Endothelial cell of umbilical vein (primary cell): ENCODE measurements at regions not wholly inside any gene's neighbourhood (a gene's known extent, or its start where the extent isn't known, plus 50 kb on each side); places are given as distances from the start of the nearest gene placed in this dataset.

Experiments
- BruUV-seq: library from RNA; stranded (reverse); fragments of 400-500 nt; replicated peaks from 2 replicates; lab custom pipeline; 2021; lab: Mats Ljungman, UMichigan
- CTCF ChIA-PET: fragments of 300-600, 350-600 bp; sonication (Branson Sonifier 250); formaldehyde crosslinking; loops from one replicate; lab custom pipeline; 2021; ENCODE audit warnings: antibody characterized with exemption, inconsistent platforms; lab: Charles Lee
- POLR2A ChIA-PET: fragments of 300-600, 350-600 bp; sonication (Branson Sonifier 250); formaldehyde crosslinking; loops from one replicate; lab custom pipeline; 2021; ENCODE audit warnings: antibody characterized with exemption, inconsistent platforms; lab: Charles Lee
- DNase-seq: peaks from one replicate; pipeline ENCODE4 v3.0.0-alpha.2; 2011; ENCODE audit warnings: low read depth, low spot score
- FAIRE-seq: peaks from 2 replicates; lab custom pipeline; 2011; peaks lifted over from hg19 to GRCh38; lab: Jason Lieb, UNC
- H2AFZ ChIP-seq: 2 replicates; pipeline ENCODE4 v1.6.0; 2012; ENCODE audit warnings: low read depth, low read length, control low read depth, inconsistent platforms
- H3K27ac ChIP-seq: 2 replicates; pipeline ENCODE4 v1.5.1; 2011; ENCODE audit warnings: low read depth, mild to moderate bottlenecking, control low read depth, low read length, moderate library complexity; ENCODE audit not compliant: insufficient read depth
- H3K27me3 ChIP-seq, 2 experiments: 2 replicates each; pipeline versions ENCODE4 v1.6.0 to v1.6.1; 2011; ENCODE audit warnings: low read length in 2 of 2, mixed read lengths in 1 of 2; ENCODE audit not compliant: control insufficient read depth in 2 of 2, insufficient read depth in 2 of 2
- H3K36me3 ChIP-seq, 2 experiments: 2 replicates in 1 of 2; 3 replicates in 1 of 2; pipeline ENCODE4 v1.5.1; 2011; ENCODE audit warnings: low read length in 2 of 2, mild to moderate bottlenecking in 1 of 2, moderate library complexity in 1 of 2; ENCODE audit not compliant: control insufficient read depth in 2 of 2, insufficient read depth in 2 of 2; ENCODE audit errors: extremely low read depth in 1 of 2
- H3K4me1 ChIP-seq: 3 replicates; pipeline ENCODE4 v1.5.1; 2011; ENCODE audit warnings: mild to moderate bottlenecking, low read length; ENCODE audit not compliant: control insufficient read depth, insufficient read depth; ENCODE audit errors: extremely low read depth
- H3K4me2 ChIP-seq: 2 replicates; pipeline ENCODE4 v1.6.1; 2011; ENCODE audit warnings: low read length, control low read depth, mixed read lengths; ENCODE audit not compliant: insufficient read depth
- H3K4me3 ChIP-seq, 3 experiments: fragments of 200-600 bp in 1 of 3; sonication (generic), shearing (Covaris generic) in 1 of 3; replicated peaks in 1 of 3; 2 replicates each; pipeline ENCODE4 v1.5.1; 2011 to 2016; ENCODE audit warnings: control low read depth in 3 of 3, low read length in 3 of 3, mild to moderate bottlenecking in 2 of 3, inconsistent platforms in 1 of 3, low read depth in 1 of 3, moderate library complexity in 1 of 3; ENCODE audit not compliant: insufficient read depth in 1 of 3
- H3K79me2 ChIP-seq: 2 replicates; pipeline ENCODE4 v1.6.0; 2012; ENCODE audit warnings: low read length, inconsistent platforms; ENCODE audit not compliant: control insufficient read depth, insufficient read depth
- H3K9ac ChIP-seq: replicated peaks from 2 replicates; pipeline ENCODE3; 2011; ENCODE audit warnings: low read length, control low read depth; ENCODE audit not compliant: insufficient read depth; ENCODE audit errors: extremely low read depth
- H3K9me1 ChIP-seq: replicated peaks from 3 replicates; pipeline ENCODE4 v1.6.0; 2011; ENCODE audit warnings: mild to moderate bottlenecking, low read length; ENCODE audit not compliant: control insufficient read depth, insufficient read depth; ENCODE audit errors: extremely low read depth
- H3K9me3 ChIP-seq: replicated peaks from 2 replicates; pipeline ENCODE4 v1.5.1; 2012; ENCODE audit warnings: low read length, inconsistent platforms; ENCODE audit not compliant: control insufficient read depth, insufficient read depth
- H4K20me1 ChIP-seq: replicated peaks from 2 replicates; pipeline ENCODE3; 2011; ENCODE audit warnings: mild to moderate bottlenecking, low read length; ENCODE audit not compliant: control insufficient read depth, insufficient read depth; ENCODE audit errors: extremely low read depth
- EZH2 ChIP-seq: IDR thresholded peaks from 2 replicates; pipeline ENCODE4 v1.6.1; 2012; ENCODE audit warnings: borderline replicate concordance, low read depth, mild to moderate bottlenecking, moderate library complexity, low read length, inconsistent platforms; ENCODE audit not compliant: severe bottlenecking
- FOS ChIP-seq: IDR thresholded peaks from 2 replicates; pipeline ENCODE4 v1.6.1; 2011; ENCODE audit warnings: mild to moderate bottlenecking, low read length, moderate library complexity, borderline replicate concordance; ENCODE audit not compliant: insufficient read depth
- GATA2 ChIP-seq: IDR thresholded peaks from 2 replicates; pipeline ENCODE4 v1.7.0; 2011; ENCODE audit warnings: low read depth, mild to moderate bottlenecking, moderate library complexity, mixed read lengths, low read length; ENCODE audit not compliant: insufficient read length, insufficient read depth
- JUN ChIP-seq: IDR thresholded peaks from 2 replicates; pipeline ENCODE4 v1.6.1; 2011; ENCODE audit warnings: borderline replicate concordance, low read depth; ENCODE audit not compliant: insufficient read length, insufficient read depth
- MYC ChIP-seq: IDR thresholded peaks from one replicate; pipeline ENCODE4 v1.6.1; 2011; ENCODE audit warnings: mild to moderate bottlenecking, low read depth, low read length
- POLR2A ChIP-seq: IDR thresholded peaks from 2 replicates; pipeline ENCODE4 v1.6.1; 2012; ENCODE audit warnings: low read depth, mild to moderate bottlenecking, control low read depth, low read length
- POLR2AphosphoS5 ChIP-seq: IDR thresholded peaks from 2 replicates; pipeline ENCODE4 v1.6.1; 2012; ENCODE audit warnings: low read depth, mild to moderate bottlenecking, control low read depth, low read length, moderate library complexity; ENCODE audit not compliant: insufficient read depth
- dilution Hi-C: fragments of 300-500 bp; cut with MboI; formaldehyde crosslinking; loops from one replicate; pipeline ENCODE4 v1.15.0; 2019; ENCODE audit warnings: low sequenced_read_pairs; ENCODE audit not compliant: extremely low pct_ligation_motif_present
- intact Hi-C: fragments of 100-400 bp; cut with micrococcal nuclease; formaldehyde crosslinking; loops from one replicate; pipeline ENCODE4 v1.10.0; 2022
- TF ChIP-seq, protein P1 (sequence below), 2 donors: IDR thresholded peaks; 1 replicate in 1 of 2; 2 replicates in 1 of 2; pipeline ENCODE4 v1.5.1; 2011; ENCODE audit warnings: low read length in 2 of 2, mild to moderate bottlenecking in 2 of 2, moderate library complexity in 2 of 2, control low read depth in 1 of 2, inconsistent platforms in 1 of 2, low read depth in 1 of 2; ENCODE audit not compliant: insufficient read depth in 1 of 2; ENCODE audit errors: extremely low read depth in 1 of 2
- TF ChIP-seq, protein P2 (sequence below): IDR thresholded peaks from 2 replicates; pipeline ENCODE4 v1.6.1; 2011; ENCODE audit not compliant: insufficient read depth, insufficient read length

GRCh38 chr14:53810221-53810620 is 146.4 kb downstream of the BMP4 start:
- H3K9me1 ChIP-seq, result no peaks in the 10 kb centered on the region
- TF ChIP-seq MYC (no peak), EZH2 (no peak), JUN (no peak), FOS (no peak), POLR2AphosphoS5 (no peak), GATA2 (no peak), POLR2A (no peak)
- TF ChIP-seq, protein P1, sequence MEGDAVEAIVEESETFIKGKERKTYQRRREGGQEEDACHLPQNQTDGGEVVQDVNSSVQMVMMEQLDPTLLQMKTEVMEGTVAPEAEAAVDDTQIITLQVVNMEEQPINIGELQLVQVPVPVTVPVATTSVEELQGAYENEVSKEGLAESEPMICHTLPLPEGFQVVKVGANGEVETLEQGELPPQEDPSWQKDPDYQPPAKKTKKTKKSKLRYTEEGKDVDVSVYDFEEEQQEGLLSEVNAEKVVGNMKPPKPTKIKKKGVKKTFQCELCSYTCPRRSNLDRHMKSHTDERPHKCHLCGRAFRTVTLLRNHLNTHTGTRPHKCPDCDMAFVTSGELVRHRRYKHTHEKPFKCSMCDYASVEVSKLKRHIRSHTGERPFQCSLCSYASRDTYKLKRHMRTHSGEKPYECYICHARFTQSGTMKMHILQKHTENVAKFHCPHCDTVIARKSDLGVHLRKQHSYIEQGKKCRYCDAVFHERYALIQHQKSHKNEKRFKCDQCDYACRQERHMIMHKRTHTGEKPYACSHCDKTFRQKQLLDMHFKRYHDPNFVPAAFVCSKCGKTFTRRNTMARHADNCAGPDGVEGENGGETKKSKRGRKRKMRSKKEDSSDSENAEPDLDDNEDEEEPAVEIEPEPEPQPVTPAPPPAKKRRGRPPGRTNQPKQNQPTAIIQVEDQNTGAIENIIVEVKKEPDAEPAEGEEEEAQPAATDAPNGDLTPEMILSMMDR (IDR thresholded peaks at IDR 0.05; ENCODE audit: extremely low read depth in 1 of 2, insufficient read depth in 1 of 2, low read depth in 1 of 2, low read length in 2 of 2), result no peak
- TF ChIP-seq, protein P2, sequence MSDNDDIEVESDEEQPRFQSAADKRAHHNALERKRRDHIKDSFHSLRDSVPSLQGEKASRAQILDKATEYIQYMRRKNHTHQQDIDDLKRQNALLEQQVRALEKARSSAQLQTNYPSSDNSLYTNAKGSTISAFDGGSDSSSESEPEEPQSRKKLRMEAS, result no peak
- intact Hi-C loops (no loop called here), dilution Hi-C loops (no loop called here)
- no peaks in the 10 kb centered on the region for H3K4me1 ChIP-seq
- H3K9me3 ChIP-seq, result no peaks in the 10 kb centered on the region
- no TSS peak for BruUV-seq
- CTCF ChIA-PET, result no interaction called here
- no peak overlapping the region for H3K4me3 ChIP-seq
- H3K27me3 ChIP-seq, result no peaks in the 10 kb centered on the region
- H3K79me2 ChIP-seq, result no peaks in the 10 kb centered on the region
- no peak overlapping the region for H2AFZ ChIP-seq
- H4K20me1 ChIP-seq, result no peaks in the 10 kb centered on the region
- no peak for DNase-seq
- POLR2A ChIA-PET, result no interaction called here
- H3K36me3 ChIP-seq, result no peaks in the 10 kb centered on the region
- no peak overlapping the region for H3K27ac ChIP-seq
- H3K9ac ChIP-seq, result no peak overlapping the region
- FAIRE-seq, result no peak
- no peak overlapping the region for H3K4me2 ChIP-seq
